Nephron (organoid): ENCODE measurements at regions not wholly inside any gene's neighbourhood (a gene's known extent, or its start where the extent isn't known, plus 50 kb on each side); places are given as distances from the start of the nearest gene placed in this dataset.

Experiments used
- H3K27ac Mint-ChIP-seq, 3 experiments: 2 replicates each; pipeline ENCODE4 v1.8.0; 2020; ENCODE audit warnings: mixed read lengths in 3 of 3, mild to moderate bottlenecking in 2 of 3, moderate library complexity in 1 of 3
- H3K27me3 Mint-ChIP-seq: 2 replicates; pipeline ENCODE4 v1.8.0; 2021; ENCODE audit warnings: low read depth, mild to moderate bottlenecking, moderate library complexity, mixed read lengths
- H3K36me3 Mint-ChIP-seq: 2 replicates; pipeline ENCODE4 v1.8.0; 2020; ENCODE audit warnings: low read depth, mixed read lengths
- H3K4me1 Mint-ChIP-seq: 2 replicates; pipeline ENCODE4 v1.8.0; 2020; ENCODE audit warnings: mixed read lengths
- H3K4me3 Mint-ChIP-seq, 3 experiments: 2 replicates each; pipeline ENCODE4 v1.8.0; 2020; ENCODE audit warnings: mild to moderate bottlenecking in 3 of 3, mixed read lengths in 3 of 3, moderate library complexity in 2 of 3
- H3K9me3 Mint-ChIP-seq: 2 replicates; pipeline ENCODE4 v1.8.0; 2020; ENCODE audit warnings: mixed read lengths
- CTCF ChIP-seq, 3 experiments: fragments of 200-600 bp; sonication (generic); IDR thresholded peaks; one replicate each; pipeline ENCODE4 v1.5.0; 2021; ENCODE audit warnings: antibody characterized with exemption in 3 of 3; ENCODE audit not compliant: unreplicated experiment in 3 of 3

- Mint-ChIP-seq H3K27me3 (no peaks in the 10 kb centered on the region), H3K27ac (peak overlapping the region in 1 of 3 experiments; percentile 20), H3K4me1 (peaks cover 22% of the 10 kb centered on the region), H3K36me3 (no peaks in the 10 kb centered on the region), H3K9me3 (peaks cover under 1% of the 10 kb centered on the region), H3K4me3 (no peak overlapping the region)
- TF ChIP-seq CTCF (IDR thresholded peaks at IDR 0.05; ENCODE audit: unreplicated experiment in 3 of 3), result no peak
Observed at GRCh38 chr1:83813576-83813975, 185.4 kb downstream of the TTLL7 start.

- Mint-ChIP-seq H3K4me3 (no peak overlapping the region), H3K36me3 (no peaks in the 10 kb centered on the region), H3K4me1 (peaks cover 16% of the 10 kb centered on the region), H3K9me3 (no peaks in the 10 kb centered on the region), H3K27ac (no peak overlapping the region), H3K27me3 (no peaks in the 10 kb centered on the region)
- no peak for TF ChIP-seq CTCF (IDR thresholded peaks at IDR 0.05; ENCODE audit: unreplicated experiment in 3 of 3)
Observed at GRCh38 chr1:83810144-83810543, 188.8 kb downstream of the TTLL7 start.

DNA sequence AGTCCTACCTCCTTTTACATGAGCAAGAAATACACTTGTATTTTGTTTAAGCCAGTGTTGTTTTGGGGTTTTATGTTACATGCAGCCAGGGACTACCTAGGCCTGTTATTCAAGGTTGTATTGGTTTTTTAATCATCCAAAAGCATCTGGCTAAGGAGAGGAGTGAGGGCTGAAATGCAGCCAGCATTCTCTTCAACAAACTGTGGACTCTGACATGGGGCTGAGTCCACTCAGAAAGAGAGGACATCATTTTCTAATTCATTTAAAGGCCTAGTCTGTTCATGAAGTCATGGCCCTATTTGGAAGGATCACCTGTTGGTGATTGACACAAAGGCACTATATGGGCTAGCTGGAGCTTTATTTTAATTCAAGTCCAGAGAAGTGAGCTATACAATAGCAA lies 190.4 kb downstream of the TTLL7 start:
- Mint-ChIP-seq H3K27me3 (no peaks in the 10 kb centered on the region), H3K4me3 (no peak overlapping the region), H3K9me3 (no peaks in the 10 kb centered on the region), H3K36me3 (no peaks in the 10 kb centered on the region), H3K27ac (no peak overlapping the region), H3K4me1 (peaks cover 9% of the 10 kb centered on the region)
- TF ChIP-seq CTCF (IDR thresholded peaks at IDR 0.05; ENCODE audit: unreplicated experiment in 3 of 3), result no peak

- Mint-ChIP-seq H3K27ac (no peak overlapping the region), H3K27me3 (no peaks in the 10 kb centered on the region), H3K4me1 (peaks cover 5% of the 10 kb centered on the region), H3K9me3 (no peaks in the 10 kb centered on the region), H3K36me3 (no peaks in the 10 kb centered on the region), H3K4me3 (no peak overlapping the region)
- no peak for TF ChIP-seq CTCF (IDR thresholded peaks at IDR 0.05; ENCODE audit: unreplicated experiment in 3 of 3)
Observed at GRCh38 chr1:83807821-83808220, 191.1 kb downstream of the TTLL7 start.

DNA sequence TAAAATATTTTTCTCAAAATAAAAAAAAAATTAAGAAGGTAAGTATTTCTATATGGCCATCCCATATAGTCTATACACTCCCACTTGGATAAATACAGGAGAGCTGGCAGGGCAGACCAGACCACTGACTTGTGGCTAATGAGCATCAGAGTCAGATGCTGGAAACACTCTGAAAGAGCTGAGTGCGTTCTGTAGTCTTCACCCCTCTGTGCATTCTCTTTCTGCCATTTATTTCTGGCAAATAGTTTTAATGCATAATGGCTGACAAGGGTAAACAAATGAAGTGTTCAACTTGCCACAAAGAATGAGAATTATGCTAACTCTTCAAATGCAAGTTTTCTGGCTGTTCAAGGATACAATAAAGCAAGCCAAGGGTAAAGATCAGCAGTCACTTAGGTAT lies 191.7 kb downstream of the TTLL7 start:
- TF ChIP-seq CTCF (IDR thresholded peaks at IDR 0.05; ENCODE audit: unreplicated experiment in 3 of 3), result no peak
- H3K4me1 Mint-ChIP-seq, result peaks cover 11% of the 10 kb centered on the region
- H3K27me3 Mint-ChIP-seq, result no peaks in the 10 kb centered on the region
- no peaks in the 10 kb centered on the region for H3K9me3 Mint-ChIP-seq
- H3K4me3 Mint-ChIP-seq, result no peak overlapping the region
- no peaks in the 10 kb centered on the region for H3K36me3 Mint-ChIP-seq
- H3K27ac Mint-ChIP-seq, result no peak overlapping the region

- Mint-ChIP-seq H3K27ac (no peak overlapping the region), H3K4me3 (no peak overlapping the region), H3K4me1 (peaks cover 22% of the 10 kb centered on the region), H3K36me3 (no peaks in the 10 kb centered on the region), H3K27me3 (no peaks in the 10 kb centered on the region), H3K9me3 (no peaks in the 10 kb centered on the region)
- no peak for TF ChIP-seq CTCF (IDR thresholded peaks at IDR 0.05; ENCODE audit: unreplicated experiment in 3 of 3)
Observed at GRCh38 chr1:83805921-83806320, 193.0 kb downstream of the TTLL7 start.
